Left ventricle myocardium inferior (tissue), 1 donor: ENCODE measurements at regions not wholly inside any gene's neighbourhood (a gene's known extent, or its start where the extent isn't known, plus 50 kb on each side); places are given as distances from the start of the nearest gene placed in this dataset.
"Not testable (repeated sequence)": the region's sequence is repeated elsewhere in the genome, so short reads cannot be mapped to it uniquely, and the experiment has no call there.

Source experiments
- DNase-seq: peaks from one replicate; pipeline ENCODE4 v3.0.0-alpha.2; 2020
- H3K27ac ChIP-seq: fragments of 200-600 bp; replicated peaks from 2 replicates; pipeline ENCODE4 v1.8.0; 2021
- H3K27me3 ChIP-seq: fragments of 200-600 bp; 2 replicates; pipeline ENCODE4 v1.8.0; 2021; ENCODE audit warnings: low read depth
- H3K36me3 ChIP-seq: fragments of 200-600 bp; 2 replicates; pipeline ENCODE4 v1.8.0; 2021
- H3K4me1 ChIP-seq: fragments of 200-600 bp; 2 replicates; pipeline ENCODE4 v1.8.0; 2021
- H3K4me3 ChIP-seq: fragments of 200-600 bp; 2 replicates; pipeline ENCODE4 v1.8.0; 2021; ENCODE audit warnings: mild to moderate bottlenecking, moderate library complexity
- H3K9me3 ChIP-seq: fragments of 200-600 bp; replicated peaks from 2 replicates; pipeline ENCODE4 v1.8.0; 2021
- CTCF ChIP-seq: fragments of 200-600 bp; IDR thresholded peaks from 2 replicates; pipeline ENCODE4 v1.8.0; 2021; ENCODE audit warnings: antibody characterized with exemption, mild to moderate bottlenecking, borderline replicate concordance
- intact Hi-C: fragments of 100-400 bp; cut with micrococcal nuclease; formaldehyde crosslinking; loops from one replicate; pipeline ENCODE4 v1.11.0; 2022
- donor health status: DM: no; HTN: yes; CAD: no; lungs with severe emphysema.

GRCh38 chr9:97153967-97154366 lies 115.0 kb upstream of the CTSV start:
- DNase-seq = no peak
- Histone ChIP-seq H3K36me3 (no peaks in the 10 kb centered on the region), H3K9me3 (no peaks in the 10 kb centered on the region), H3K4me1 (no peaks in the 10 kb centered on the region), H3K27me3 (peaks cover 1% of the 10 kb centered on the region), H3K27ac (no peak overlapping the region), H3K4me3 (no peak overlapping the region)
- intact Hi-C loops = no loop called here
- no peak for TF ChIP-seq CTCF

GRCh38 chr9:97153160-97153559 lies 114.2 kb upstream of the CTSV start:
- H3K4me1 ChIP-seq, H3K36me3 ChIP-seq, H3K27me3 ChIP-seq, intact Hi-C loops, H3K9me3 ChIP-seq, H3K27ac ChIP-seq, DNase-seq, H3K4me3 ChIP-seq: not testable (repeated sequence)

GRCh38 chr9:97150471-97150870 lies 111.5 kb upstream of the CTSV start:
- H3K27me3 ChIP-seq, H3K9me3 ChIP-seq, intact Hi-C loops, DNase-seq, H3K4me1 ChIP-seq, H3K27ac ChIP-seq, H3K36me3 ChIP-seq, H3K4me3 ChIP-seq: not testable (repeated sequence)

GRCh38 chr9:97148428-97148827 lies 109.5 kb upstream of the CTSV start:
- H3K27ac ChIP-seq, DNase-seq, H3K4me1 ChIP-seq, H3K27me3 ChIP-seq, H3K36me3 ChIP-seq, H3K9me3 ChIP-seq, intact Hi-C loops, H3K4me3 ChIP-seq: not testable (repeated sequence)

- H3K36me3 ChIP-seq, H3K4me3 ChIP-seq, intact Hi-C loops: not testable (repeated sequence)
These were observed 106.7 kb upstream of the CTSV start for GRCh38 chr9:97145680-97146079.

GRCh38 chr9:97140566-97140965 lies 101.6 kb upstream of the CTSV start:
- no peak for DNase-seq
- Histone ChIP-seq H3K36me3 (no peaks in the 10 kb centered on the region), H3K4me3 (no peak overlapping the region), H3K27me3 (no peaks in the 10 kb centered on the region), H3K9me3 (no peaks in the 10 kb centered on the region), H3K27ac (no peak overlapping the region), H3K4me1 (no peaks in the 10 kb centered on the region)
- intact Hi-C loops = no loop called here
- no peak for TF ChIP-seq CTCF

More at GRCh38 chr9:97145680-97146079, 106.7 kb upstream of the CTSV start:
- not testable (repeated sequence) for H3K4me1 ChIP-seq, H3K27ac ChIP-seq, H3K9me3 ChIP-seq, H3K27me3 ChIP-seq, DNase-seq

GRCh38 chr9:97136421-97136820 lies 97.5 kb upstream of the CTSV start:
- no peak overlapping the region for H3K4me3 ChIP-seq
- TF ChIP-seq CTCF = no peak
- no peaks in the 10 kb centered on the region for H3K27me3 ChIP-seq
- intact Hi-C loops = no loop called here
- no peak overlapping the region for H3K27ac ChIP-seq
- H3K9me3 ChIP-seq = no peaks in the 10 kb centered on the region
- no peaks in the 10 kb centered on the region for H3K4me1 ChIP-seq
- H3K36me3 ChIP-seq = no peaks in the 10 kb centered on the region
- no peak for DNase-seq

- H3K36me3 ChIP-seq, H3K27ac ChIP-seq, H3K27me3 ChIP-seq, DNase-seq, intact Hi-C loops, H3K4me1 ChIP-seq, H3K9me3 ChIP-seq, H3K4me3 ChIP-seq: not testable (repeated sequence)
These were observed 95.0 kb upstream of the CTSV start for GRCh38 chr9:97133966-97134365.
